ENCODE measurements at regions not wholly inside any gene's neighbourhood (a gene's known extent, or its start where the extent isn't known, plus 50 kb on each side); places are given as distances from the start of the nearest gene placed in this dataset.

DNA sequence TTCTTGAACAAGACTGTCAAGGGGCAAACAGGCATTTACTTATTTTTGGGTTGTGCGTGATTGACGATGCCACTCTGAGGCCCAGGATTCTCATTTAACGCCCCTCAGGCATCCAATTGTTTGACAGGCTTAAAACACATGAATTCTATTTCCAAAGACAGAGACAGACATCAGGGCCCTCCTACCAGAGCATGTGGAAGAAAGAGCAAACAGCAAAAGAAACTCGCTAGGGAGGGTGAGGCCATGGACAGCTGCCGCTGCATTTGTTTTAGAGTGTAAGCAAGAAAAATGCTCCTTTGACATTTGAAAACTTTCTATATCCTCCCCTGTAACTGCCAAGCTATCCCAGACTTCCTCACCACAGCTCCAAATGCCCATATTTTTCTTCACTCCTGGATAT lies 410.1 kb downstream of the NPIPA8 start:
- Histone ChIP-seq H3K27me3 (no peaks in the 10 kb centered on the region), H3K9me3 (no peaks in the 10 kb centered on the region), H3K4me3 (no peak overlapping the region), H3K36me3 (ENCODE audit: low read depth, missing control alignments) (no peaks in the 10 kb centered on the region), H3K27ac (no peak overlapping the region), H3K4me1 (no peaks in the 10 kb centered on the region)
- no peak for TF ChIP-seq POLR2A (IDR thresholded peaks at IDR 0.05)
- TF ChIP-seq, protein P1, sequence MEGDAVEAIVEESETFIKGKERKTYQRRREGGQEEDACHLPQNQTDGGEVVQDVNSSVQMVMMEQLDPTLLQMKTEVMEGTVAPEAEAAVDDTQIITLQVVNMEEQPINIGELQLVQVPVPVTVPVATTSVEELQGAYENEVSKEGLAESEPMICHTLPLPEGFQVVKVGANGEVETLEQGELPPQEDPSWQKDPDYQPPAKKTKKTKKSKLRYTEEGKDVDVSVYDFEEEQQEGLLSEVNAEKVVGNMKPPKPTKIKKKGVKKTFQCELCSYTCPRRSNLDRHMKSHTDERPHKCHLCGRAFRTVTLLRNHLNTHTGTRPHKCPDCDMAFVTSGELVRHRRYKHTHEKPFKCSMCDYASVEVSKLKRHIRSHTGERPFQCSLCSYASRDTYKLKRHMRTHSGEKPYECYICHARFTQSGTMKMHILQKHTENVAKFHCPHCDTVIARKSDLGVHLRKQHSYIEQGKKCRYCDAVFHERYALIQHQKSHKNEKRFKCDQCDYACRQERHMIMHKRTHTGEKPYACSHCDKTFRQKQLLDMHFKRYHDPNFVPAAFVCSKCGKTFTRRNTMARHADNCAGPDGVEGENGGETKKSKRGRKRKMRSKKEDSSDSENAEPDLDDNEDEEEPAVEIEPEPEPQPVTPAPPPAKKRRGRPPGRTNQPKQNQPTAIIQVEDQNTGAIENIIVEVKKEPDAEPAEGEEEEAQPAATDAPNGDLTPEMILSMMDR (IDR thresholded peaks at IDR 0.05): no peak
- WGBS, 2 donors: 66 to 87% methylated on average over 5 of the region's 5 CpGs
- no peak for DNase-seq
- intact Hi-C loops (cut with DNase I; ENCODE audit: low total_unique reads): no loop called here

DNA sequence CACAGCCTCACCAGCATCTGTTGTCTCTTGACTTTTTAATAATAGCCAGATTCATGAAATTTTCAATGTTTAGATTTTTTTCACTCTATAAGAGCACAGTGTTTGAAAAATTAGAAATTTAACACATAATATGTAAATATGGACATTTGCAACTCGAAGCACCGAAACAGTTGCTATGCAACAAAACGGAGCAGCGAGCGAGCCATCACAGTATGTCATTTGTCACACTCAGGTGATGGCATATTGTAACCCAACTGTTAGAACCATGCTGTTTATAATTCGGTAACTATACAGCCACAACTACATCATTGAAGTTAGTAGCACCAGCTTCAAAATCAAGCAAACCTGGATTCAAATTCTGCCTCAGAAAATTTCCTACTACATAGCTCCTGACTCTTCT lies 410.8 kb downstream of the NPIPA8 start:
- WGBS, 2 donors: 90 to 91% methylated on average over 6 of the region's 6 CpGs
- TF ChIP-seq, protein P1 (IDR thresholded peaks at IDR 0.05): no peak
- no peak for TF ChIP-seq POLR2A (IDR thresholded peaks at IDR 0.05)

DNA sequence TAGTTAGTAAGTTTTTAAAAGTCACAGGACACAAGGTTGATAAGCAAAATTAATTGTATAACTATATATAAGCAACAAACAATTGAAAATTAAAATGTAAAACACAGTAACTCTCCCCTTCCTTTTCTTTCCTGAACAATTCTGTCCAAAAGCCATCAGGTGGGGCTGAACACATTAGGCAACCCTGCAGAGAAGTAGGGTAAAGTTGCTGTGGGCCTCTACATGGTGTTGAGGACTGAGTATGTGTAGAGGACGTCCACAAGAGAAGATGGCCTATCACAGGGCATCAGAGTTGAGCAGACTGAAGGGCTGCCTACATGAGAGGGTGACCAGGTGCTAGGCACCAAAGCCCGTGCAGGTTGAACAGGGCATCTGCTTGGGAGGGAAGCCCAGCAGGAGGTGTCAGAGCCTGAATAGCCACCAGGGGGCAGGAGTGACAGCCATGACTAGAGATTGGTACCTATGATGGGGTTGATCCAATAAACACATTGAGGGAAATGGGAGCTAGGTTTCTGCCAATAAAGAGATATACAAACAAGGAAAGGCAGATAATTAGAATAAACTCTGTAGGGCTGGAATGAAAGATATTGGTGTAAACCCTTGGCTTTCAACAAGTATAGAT lies 415.1 kb downstream of the NPIPA8 start:
- intact Hi-C loops (cut with DNase I; ENCODE audit: low total_unique reads): no loop called here
- peak; percentile 76 for DNase-seq
- H3K27me3 ChIP-seq: no peaks in the 10 kb centered on the region
- H3K4me1 ChIP-seq: no peaks in the 10 kb centered on the region
- WGBS, 2 donors: 63 to 72% methylated on average over 2 of the region's 2 CpGs
- H3K4me3 ChIP-seq: no peak overlapping the region
- TF ChIP-seq, protein P1 (IDR thresholded peaks at IDR 0.05): peak in 2 of 3 experiments; percentile 30 to 71
- no peak for TF ChIP-seq POLR2A (IDR thresholded peaks at IDR 0.05)
- H3K9me3 ChIP-seq: no peaks in the 10 kb centered on the region
- H3K27ac ChIP-seq: no peak overlapping the region
- no peaks in the 10 kb centered on the region for H3K36me3 ChIP-seq (ENCODE audit: low read depth, missing control alignments)

More for the DNA sequence above, 410.8 kb downstream of the NPIPA8 start:
- H3K4me3 ChIP-seq: no peak overlapping the region
- H3K27ac ChIP-seq: no peak overlapping the region
- no peaks in the 10 kb centered on the region for H3K4me1 ChIP-seq
- DNase-seq: no peak
- no peaks in the 10 kb centered on the region for H3K27me3 ChIP-seq
- no peaks in the 10 kb centered on the region for H3K36me3 ChIP-seq (ENCODE audit: low read depth, missing control alignments)
- intact Hi-C loops (cut with DNase I; ENCODE audit: low total_unique reads): no loop called here
- H3K9me3 ChIP-seq: no peaks in the 10 kb centered on the region

DNA sequence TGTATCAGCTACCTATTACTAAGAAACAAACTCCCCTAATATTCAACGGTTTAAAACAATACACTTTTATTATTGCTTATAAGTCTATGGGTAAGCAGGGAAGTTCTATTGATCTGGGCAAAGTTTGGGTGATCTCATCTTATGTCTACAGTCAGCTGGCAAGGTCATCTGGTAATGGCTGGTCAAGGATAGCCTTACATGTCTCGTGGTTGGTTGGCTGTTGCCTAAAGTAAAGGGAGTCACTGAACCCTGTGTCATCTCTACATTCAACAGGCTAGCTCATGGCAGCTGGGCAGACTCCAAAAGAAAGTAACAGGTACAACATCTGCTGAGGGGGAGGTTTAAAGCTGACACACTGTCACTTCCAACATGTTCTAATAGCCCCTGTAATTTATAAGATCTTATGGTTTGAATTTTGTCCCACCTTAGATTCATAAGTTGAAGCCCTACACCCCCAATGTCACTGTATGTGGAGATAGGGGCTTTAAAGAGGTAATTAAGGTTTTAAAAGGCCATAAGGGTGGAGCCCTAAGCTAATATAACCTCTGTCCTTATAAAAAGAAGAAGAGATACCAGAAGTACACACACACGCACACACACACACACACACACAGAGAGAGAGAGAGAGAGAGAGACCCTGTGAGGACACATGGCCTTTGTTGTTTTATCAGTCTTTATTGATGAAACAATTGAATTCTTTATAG lies 419.1 kb downstream of the NPIPA8 start:
- H3K36me3 ChIP-seq (ENCODE audit: low read depth, missing control alignments): no peaks in the 10 kb centered on the region
- WGBS, 2 donors: 72 to 79% methylated on average over 3 of the region's 3 CpGs
- no peaks in the 10 kb centered on the region for H3K4me1 ChIP-seq
- no peak for TF ChIP-seq POLR2A (IDR thresholded peaks at IDR 0.05)
- TF ChIP-seq, protein P1 (IDR thresholded peaks at IDR 0.05): no peak
- H3K27me3 ChIP-seq: no peaks in the 10 kb centered on the region
- no peaks in the 10 kb centered on the region for H3K9me3 ChIP-seq
- no peak overlapping the region for H3K27ac ChIP-seq
- DNase-seq: no peak
- H3K4me3 ChIP-seq: no peak overlapping the region
- intact Hi-C loops (cut with DNase I; ENCODE audit: low total_unique reads): no loop called here

DNA sequence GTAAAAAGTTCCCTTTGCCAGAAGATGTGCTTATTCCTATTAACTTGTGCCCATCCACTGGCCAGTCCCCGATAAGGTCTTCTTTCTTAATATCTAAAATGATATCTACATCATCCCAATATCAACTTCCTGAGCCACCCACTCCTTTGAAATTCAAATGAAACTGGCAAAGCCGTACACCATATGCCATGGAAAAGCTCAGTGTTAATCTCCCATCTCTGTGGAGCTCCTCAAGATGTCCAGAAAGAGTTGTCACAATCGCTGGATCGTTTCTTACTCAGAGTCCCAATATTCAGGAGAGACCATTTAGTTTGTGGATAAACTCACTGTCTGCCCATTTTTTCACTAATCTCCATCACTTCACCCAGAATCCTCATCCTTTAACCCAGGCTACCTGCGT lies 420.7 kb downstream of the NPIPA8 start:
- H3K4me1 ChIP-seq: no peaks in the 10 kb centered on the region
- 87 to 90% methylated on average over 5 of the region's 5 CpGs for WGBS, 2 donors
- no peaks in the 10 kb centered on the region for H3K36me3 ChIP-seq (ENCODE audit: low read depth, missing control alignments)
- H3K9me3 ChIP-seq: no peaks in the 10 kb centered on the region
- no peak overlapping the region for H3K4me3 ChIP-seq
- H3K27me3 ChIP-seq: no peaks in the 10 kb centered on the region
- DNase-seq: no peak
- intact Hi-C loops (cut with DNase I; ENCODE audit: low total_unique reads): no loop called here
- H3K27ac ChIP-seq: no peak overlapping the region
- TF ChIP-seq POLR2A (IDR thresholded peaks at IDR 0.05): no peak
- TF ChIP-seq, protein P1 (IDR thresholded peaks at IDR 0.05): no peak
